8988T (cell line): ENCODE measurements at regions not wholly inside any gene's neighbourhood (a gene's known extent, or its start where the extent isn't known, plus 50 kb on each side); places are given as distances from the start of the nearest gene placed in this dataset.

Experiments used
- DNase-seq: peaks from one replicate; pipeline ENCODE4 v3.0.0; 2011

DNA sequence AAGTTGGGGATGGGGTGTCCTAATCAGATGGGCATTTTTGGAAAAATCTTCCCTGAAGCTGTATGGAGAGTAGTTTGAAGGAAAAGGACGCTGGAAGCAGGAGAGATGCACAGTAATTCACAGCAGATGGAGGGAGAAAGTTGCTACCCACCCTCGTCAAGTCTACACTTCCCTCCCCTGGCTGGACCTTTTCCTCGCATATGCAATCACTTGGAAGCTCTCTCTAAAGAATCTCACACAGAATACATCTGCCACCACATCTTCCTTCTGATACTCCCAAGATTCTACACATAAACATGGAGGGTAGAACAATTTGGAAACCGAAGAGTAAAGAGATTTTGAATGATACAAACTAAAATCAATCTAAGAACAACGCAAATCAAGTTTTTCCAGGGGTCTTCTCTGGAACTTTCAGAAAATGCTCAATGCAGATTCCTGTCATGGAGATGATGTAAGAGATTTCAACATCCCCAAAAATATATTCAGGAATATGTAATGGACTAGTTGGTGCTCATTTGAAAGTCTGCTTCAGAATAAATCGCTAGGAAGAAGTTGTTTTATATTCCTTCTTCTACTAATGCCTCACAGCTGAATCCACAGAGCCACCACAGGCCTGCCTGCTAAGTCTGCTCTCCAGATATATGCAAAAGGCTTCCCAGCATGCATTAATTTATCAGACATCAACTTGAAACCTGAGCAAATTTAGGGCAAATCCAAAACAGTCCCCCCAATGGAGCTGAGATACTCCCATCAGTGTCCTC is 291.5 kb downstream of the LRATD1 start:
- DNase-seq = no peak

DNA sequence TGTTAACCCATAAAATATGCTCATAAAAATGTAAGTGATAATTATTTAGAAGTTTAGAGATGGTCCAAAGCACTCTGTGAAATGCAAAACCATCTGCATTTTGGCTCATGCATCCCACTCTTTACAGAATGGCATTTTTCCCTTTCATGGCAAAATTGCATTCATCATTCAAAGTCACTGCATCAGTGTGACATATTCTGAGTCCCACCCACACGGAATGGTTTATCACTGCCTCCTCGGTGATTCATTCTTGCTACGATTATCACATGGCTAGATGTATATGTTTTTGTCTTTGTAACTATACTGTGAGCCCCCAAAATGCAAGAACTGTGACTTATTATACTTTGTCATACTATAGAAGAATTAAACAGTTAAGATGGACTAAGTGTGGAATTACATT is 293.0 kb downstream of the LRATD1 start:
- DNase-seq = no peak

DNA sequence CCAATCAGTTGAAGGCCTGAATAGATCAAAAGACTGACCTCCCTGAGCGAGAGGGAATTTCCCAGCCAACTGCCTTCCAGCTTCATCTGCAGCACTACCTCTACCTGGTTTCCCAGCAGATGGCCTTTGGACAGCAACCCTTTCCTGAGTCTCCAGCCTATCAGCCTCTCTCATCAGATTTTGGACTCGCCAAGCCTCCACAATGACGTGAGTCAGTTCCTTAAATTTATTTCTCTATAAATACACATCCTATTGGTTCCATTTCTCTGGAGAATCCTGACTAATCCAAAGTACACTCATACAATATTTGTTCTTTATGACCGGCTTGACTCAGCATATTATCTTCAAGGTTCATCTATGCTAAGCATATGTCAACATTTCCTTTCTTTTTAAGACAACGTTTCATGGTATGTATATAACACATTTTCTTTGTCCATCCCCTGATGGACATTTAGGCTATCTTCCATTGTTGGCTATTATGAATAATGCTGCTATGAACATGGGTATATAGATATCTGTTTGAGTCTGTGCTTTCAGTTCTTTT is 294.6 kb downstream of the LRATD1 start:
- DNase-seq = no peak

- DNase-seq = no peak
Measured at GRCh38 chr2:14928056-14928455, 295.5 kb downstream of the LRATD1 start.

DNA sequence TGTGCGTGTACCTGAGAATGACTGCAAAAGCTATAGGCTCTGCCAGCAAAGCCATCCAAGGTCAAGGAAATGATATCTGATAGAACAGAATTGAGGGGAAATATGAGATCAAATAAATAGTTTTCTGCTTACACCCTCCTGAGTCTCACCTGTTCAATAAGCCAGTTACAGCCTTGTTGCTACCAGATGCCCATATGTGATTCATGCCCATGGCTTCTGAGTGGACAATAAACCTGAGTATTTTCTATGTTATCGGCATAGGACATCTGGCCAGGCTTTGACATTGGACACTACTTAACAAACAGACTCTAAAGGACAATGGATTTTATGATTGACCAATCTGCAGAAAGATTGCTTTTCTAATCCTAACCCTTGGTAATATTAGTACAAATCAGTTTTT is 297.9 kb downstream of the LRATD1 start:
- DNase-seq = no peak

DNA sequence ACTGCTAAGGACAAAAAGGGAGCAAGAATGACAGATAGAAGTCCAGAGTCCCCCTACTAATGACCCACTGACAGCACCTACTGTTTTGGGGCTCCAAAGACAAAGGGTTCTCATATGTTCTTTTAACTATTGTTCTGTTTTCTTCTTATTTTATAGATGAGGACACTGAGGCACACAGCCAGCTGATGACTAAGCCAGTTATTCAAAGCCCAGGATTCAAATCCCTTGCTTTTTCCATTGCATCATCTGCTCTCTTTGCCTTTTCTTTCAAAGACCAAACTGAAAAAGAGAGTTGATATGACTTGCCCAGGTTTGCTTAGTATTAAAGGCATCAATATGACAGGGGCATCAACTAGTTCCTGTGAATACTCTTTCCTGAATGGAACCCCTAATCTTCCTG is 299.8 kb downstream of the LRATD1 start:
- no peak for DNase-seq

- DNase-seq = no peak
Measured at GRCh38 chr2:14933753-14934152, 301.2 kb downstream of the LRATD1 start.

DNA sequence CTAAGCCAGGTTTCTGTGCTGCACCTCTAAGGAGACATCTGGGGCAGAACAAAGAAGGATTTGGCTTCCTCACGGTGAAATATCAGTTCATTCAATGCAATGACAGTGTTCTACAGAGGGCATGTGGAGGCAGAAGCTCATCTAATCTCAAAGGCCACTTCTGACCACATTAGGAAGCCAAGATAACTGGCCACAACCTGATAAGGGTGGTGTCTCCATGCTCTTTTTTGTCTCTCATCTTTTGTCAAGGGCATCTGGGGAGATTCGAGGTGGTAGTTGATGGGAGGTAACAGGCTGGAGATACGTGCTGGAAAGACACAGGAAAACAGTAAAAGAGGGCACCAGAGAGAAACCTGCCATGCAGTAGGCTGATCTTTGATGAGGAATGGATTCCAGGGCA is 303.9 kb downstream of the LRATD1 start:
- no peak for DNase-seq

- no peak for DNase-seq
Measured at GRCh38 chr2:14937336-14937735, 304.8 kb downstream of the LRATD1 start.

- DNase-seq = no peak
Measured at GRCh38 chr2:14941151-14941631, 308.7 kb downstream of the LRATD1 start.

GRCh38 chr2:14942987-14943386 is 310.5 kb downstream of the LRATD1 start:
- no peak for DNase-seq

DNA sequence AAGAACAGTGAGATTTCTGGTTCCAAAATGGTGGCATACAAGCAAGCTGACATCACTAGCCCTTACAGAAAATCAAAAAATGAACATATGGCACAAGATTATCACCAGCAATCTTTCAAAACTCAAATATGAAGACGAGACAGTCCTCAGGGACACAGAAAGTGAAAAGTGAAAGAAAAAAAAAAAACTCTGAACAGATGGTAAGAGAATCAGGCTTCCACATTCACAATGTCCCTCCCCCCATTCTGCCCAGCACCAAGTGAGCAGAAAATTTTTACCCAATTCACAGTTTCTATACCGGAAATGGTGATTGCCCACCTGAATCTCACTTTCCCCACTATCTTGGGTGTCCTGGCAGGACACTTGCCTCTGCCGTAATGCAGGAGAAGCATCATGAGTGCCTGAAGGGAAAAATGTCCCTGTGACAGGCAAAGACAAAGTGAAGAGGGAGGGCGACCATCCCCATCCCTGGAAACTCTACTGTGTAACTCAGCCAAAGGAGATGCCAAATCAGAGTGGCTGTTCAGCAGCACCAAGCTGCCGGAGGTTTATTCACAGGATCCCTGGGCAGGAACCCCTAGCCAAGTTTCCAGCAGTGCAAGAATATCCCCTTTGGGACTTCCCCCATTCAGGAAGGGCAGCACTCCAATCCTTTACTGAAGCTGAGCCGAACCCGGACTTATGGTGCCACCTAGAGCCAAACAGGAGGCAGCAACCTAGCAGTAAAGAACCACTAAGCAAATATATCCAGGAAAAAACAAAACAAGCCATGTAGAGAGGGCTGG is 312.2 kb downstream of the LRATD1 start:
- peak; percentile 16 for DNase-seq

- no peak for DNase-seq
Measured at GRCh38 chr2:14951569-14952285, 319.2 kb downstream of the LRATD1 start.

DNA sequence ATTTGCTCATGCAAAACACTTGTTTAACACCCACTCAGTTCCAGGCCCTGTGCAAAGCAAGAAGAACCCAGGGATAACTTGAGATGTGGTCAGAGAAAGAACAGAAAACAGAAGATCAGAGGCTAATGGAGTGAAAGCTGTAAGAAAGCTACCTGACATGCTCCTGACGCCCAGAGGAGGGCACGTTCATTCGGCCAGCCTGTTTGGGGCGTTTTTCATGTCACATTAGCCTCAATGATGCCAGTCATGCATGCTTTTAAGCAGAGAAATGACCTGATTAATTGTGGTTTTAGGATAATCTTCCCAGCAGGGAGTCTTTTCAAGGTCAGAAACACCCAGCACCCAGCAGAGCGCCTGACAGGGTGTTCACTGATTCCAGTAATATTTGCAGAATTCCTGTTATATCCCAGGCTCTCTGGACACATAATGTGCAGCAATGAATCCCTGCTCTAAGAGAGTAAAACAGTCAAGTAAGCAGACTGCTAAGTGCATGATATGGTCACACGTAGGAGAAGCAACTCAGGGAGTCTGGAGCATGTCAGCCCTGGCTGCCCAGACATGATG is 320.0 kb downstream of the LRATD1 start:
- no peak for DNase-seq

GRCh38 chr2:14960686-14961324 is 328.3 kb downstream of the LRATD1 start:
- DNase-seq = no peak

DNA sequence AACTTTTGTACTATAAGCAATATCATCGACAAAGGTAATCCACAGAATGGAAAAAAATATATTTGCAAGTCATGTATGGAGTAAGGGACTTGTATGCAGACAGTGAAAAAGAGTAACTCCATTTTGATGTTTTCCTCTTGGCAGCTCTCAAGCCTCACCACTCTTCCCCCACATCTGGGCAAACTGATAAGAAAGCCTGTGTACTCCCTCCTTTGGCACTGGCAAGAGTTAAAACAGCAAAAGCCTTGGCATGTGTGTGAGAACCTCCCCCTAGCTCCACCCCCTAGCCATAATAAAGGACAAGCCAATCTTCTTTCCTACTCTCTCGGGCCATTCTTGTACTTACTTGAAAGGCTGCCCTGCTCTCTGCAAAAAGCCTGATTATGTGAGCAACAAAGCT is 335.2 kb downstream of the LRATD1 start:
- DNase-seq = no peak

DNA sequence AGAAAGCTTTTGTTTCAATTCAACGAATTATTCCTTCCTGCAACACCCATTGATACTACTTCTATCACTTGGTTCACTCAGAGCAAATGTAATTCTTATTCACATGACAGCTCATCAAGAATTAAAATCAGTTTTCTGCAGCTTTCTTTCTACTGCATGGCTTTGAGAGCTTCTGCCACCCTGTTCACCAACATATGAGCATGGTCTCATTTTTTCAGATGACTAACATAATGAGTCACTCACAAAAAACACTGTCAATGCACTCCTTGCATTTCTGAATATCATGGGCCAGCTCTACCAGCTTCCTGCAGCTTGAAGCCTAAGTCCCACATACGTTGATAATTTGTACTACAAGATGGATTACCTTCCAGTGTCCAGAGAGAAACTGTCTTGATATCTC is 342.9 kb downstream of the LRATD1 start:
- DNase-seq = no peak

DNA sequence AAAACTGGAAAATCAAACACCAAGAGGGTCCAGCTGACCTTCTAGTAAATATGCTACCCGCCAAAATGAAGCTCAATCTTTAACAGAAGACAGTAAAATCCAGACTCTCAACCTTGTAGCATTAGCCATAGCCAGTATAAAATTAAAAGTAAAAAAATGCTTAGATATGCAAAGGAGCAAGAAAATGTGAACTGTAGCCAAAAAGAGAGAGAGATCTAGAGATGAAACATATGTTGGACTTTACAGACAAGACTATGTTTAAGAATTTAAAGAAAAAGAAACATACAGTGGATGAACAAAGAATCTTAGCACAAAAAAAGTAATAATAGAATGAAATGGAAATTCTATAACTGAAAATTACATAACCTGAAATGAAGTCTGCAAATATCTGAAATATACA is 344.5 kb downstream of the LRATD1 start:
- no peak for DNase-seq

GRCh38 chr2:14978845-14979244 is 346.3 kb downstream of the LRATD1 start:
- DNase-seq = no peak

GRCh38 chr2:14982790-14983189 is 350.3 kb downstream of the LRATD1 start:
- no peak for DNase-seq

GRCh38 chr2:14988600-14988999 is 356.1 kb downstream of the LRATD1 start:
- DNase-seq = no peak

DNA sequence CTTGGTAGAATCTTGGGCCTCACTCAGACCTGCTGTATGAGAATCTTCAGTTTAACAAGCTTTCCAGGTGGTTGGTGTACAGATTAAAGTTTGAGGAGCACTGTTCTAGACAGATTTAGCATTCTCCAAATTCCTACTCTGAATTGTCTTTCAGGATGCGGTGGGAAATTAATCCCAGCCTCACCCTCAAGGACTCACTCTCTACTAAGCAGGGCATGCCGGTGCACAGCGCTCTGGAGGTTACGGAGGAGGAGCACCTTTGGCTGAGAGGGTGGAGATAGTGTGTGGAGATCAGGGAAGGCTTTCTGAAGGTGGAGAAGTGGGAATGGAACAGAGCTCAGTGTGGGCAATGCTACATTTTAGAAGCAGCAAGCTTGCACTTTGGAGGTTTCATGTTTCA is 359.2 kb downstream of the LRATD1 start:
- no peak for DNase-seq

- no peak for DNase-seq
Measured at GRCh38 chr2:14994721-14995120, 362.2 kb downstream of the LRATD1 start.
